Fibroblast of lung (primary cell): ENCODE measurements at regions not wholly inside any gene's neighbourhood (a gene's known extent, or its start where the extent isn't known, plus 50 kb on each side); places are given as distances from the start of the nearest gene placed in this dataset.

Source experiments
- DNase-seq, 2 donors: peaks; one replicate each; pipeline versions ENCODE4 v3.0.0 to v3.0.0-alpha.2; 2010; ENCODE audit warnings: low read depth in 2 of 2
- H2AFZ ChIP-seq: 2 replicates; pipeline ENCODE4 v1.5.1; 2012; ENCODE audit warnings: low read length, control low read depth, inconsistent platforms
- H3K27ac ChIP-seq: 2 replicates; pipeline ENCODE4 v1.5.1; 2011; ENCODE audit warnings: low read length, control low read depth; ENCODE audit not compliant: insufficient read depth
- H3K27me3 ChIP-seq: 2 replicates; pipeline ENCODE4 v1.5.1; 2011; ENCODE audit warnings: mild to moderate bottlenecking, low read length; ENCODE audit not compliant: control insufficient read depth, insufficient read depth
- H3K36me3 ChIP-seq: 2 replicates; pipeline ENCODE4 v1.5.1; 2011; ENCODE audit warnings: low read length; ENCODE audit not compliant: control insufficient read depth, insufficient read depth
- H3K4me1 ChIP-seq: 2 replicates; pipeline ENCODE4 v1.5.1; 2011; ENCODE audit warnings: low read length; ENCODE audit not compliant: control insufficient read depth, insufficient read depth; ENCODE audit errors: extremely low read depth
- H3K4me2 ChIP-seq: 2 replicates; pipeline ENCODE4 v1.5.1; 2011; ENCODE audit warnings: low read length, control low read depth; ENCODE audit not compliant: insufficient read depth; ENCODE audit errors: extremely low read depth
- H3K4me3 ChIP-seq, 4 experiments: fragments of 200-600 bp in 1 of 4; sonication (generic) in 1 of 4; replicated peaks in 1 of 4; 2 replicates each; pipeline ENCODE4 v1.5.1; 2011 to 2016; ENCODE audit warnings: low read length in 4 of 4, low read depth in 3 of 4, mild to moderate bottlenecking in 3 of 4, control low read depth in 2 of 4, inconsistent platforms in 1 of 4, mixed read lengths in 1 of 4; ENCODE audit not compliant: insufficient read depth in 1 of 4; ENCODE audit errors: control extremely low read depth in 1 of 4
- H3K79me2 ChIP-seq: 2 replicates; pipeline ENCODE4 v1.5.1; 2012; ENCODE audit warnings: mild to moderate bottlenecking, low read length, inconsistent platforms; ENCODE audit not compliant: control insufficient read depth, insufficient read depth
- H3K9ac ChIP-seq: 2 replicates; pipeline ENCODE4 v1.5.1; 2011; ENCODE audit warnings: mild to moderate bottlenecking, low read length, control low read depth; ENCODE audit not compliant: insufficient read depth
- H3K9me3 ChIP-seq: 2 replicates; pipeline ENCODE4 v1.5.1; 2012; ENCODE audit warnings: low read depth, low read length; ENCODE audit not compliant: control insufficient read depth, insufficient read depth
- H4K20me1 ChIP-seq: 2 replicates; pipeline ENCODE4 v1.5.1; 2011; ENCODE audit warnings: low read length; ENCODE audit not compliant: control insufficient read depth, insufficient read depth; ENCODE audit errors: extremely low read depth
- EZH2 ChIP-seq: IDR thresholded peaks from 2 replicates; pipeline ENCODE4 v1.5.1; 2012; ENCODE audit warnings: low read length, control low read depth, mild to moderate bottlenecking; ENCODE audit errors: missing control alignments
- TF ChIP-seq, protein P1 (sequence below), 2 donors: IDR thresholded peaks in 1 of 2; conservative IDR thresholded peaks in 1 of 2; 1 replicate in 1 of 2; 2 replicates in 1 of 2; pipeline ENCODE4 v1.5.1; 2011 to 2012; ENCODE audit warnings: low read length in 2 of 2, control low read depth in 1 of 2, inconsistent platforms in 1 of 2, low read depth in 1 of 2, mild to moderate bottlenecking in 1 of 2

DNA sequence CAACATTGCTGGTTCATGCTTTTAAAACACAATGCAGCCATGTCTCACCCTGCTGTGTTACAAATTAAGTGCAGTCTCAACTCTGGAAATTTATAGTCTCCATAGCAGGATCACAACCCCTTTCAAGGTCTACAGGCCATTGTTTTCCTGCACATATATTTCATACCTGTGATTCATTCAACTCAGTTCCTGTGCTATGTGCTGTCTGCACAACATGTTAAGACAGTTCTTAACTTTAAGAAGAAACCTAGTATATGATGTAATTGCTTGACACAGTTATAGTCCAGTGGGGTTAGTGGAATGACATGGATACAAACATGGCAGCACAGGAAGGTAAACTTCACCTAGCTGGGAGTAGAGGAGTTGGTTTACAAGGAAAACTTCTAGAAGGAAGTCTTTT, 106.4 kb downstream of the IFI44 start:
- Histone ChIP-seq H3K36me3 (no peaks in the 10 kb centered on the region), H3K4me2 (no peak overlapping the region), H3K4me3 (no peak overlapping the region), H3K4me1 (no peaks in the 10 kb centered on the region), H3K79me2 (no peaks in the 10 kb centered on the region), H4K20me1 (no peaks in the 10 kb centered on the region), H3K27me3 (no peaks in the 10 kb centered on the region), H3K9me3 (no peaks in the 10 kb centered on the region), H3K9ac (no peak overlapping the region), H2AFZ (no peak overlapping the region), H3K27ac (no peak overlapping the region)
- DNase-seq, result no peak
- TF ChIP-seq, protein P1, sequence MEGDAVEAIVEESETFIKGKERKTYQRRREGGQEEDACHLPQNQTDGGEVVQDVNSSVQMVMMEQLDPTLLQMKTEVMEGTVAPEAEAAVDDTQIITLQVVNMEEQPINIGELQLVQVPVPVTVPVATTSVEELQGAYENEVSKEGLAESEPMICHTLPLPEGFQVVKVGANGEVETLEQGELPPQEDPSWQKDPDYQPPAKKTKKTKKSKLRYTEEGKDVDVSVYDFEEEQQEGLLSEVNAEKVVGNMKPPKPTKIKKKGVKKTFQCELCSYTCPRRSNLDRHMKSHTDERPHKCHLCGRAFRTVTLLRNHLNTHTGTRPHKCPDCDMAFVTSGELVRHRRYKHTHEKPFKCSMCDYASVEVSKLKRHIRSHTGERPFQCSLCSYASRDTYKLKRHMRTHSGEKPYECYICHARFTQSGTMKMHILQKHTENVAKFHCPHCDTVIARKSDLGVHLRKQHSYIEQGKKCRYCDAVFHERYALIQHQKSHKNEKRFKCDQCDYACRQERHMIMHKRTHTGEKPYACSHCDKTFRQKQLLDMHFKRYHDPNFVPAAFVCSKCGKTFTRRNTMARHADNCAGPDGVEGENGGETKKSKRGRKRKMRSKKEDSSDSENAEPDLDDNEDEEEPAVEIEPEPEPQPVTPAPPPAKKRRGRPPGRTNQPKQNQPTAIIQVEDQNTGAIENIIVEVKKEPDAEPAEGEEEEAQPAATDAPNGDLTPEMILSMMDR (conservative IDR thresholded peaks at IDR 0.05 in 1 of 2, IDR thresholded peaks at IDR 0.05 in 1 of 2; ENCODE audit: low read depth in 1 of 2, low read length in 2 of 2), result no peak
- no peak for TF ChIP-seq EZH2

DNA sequence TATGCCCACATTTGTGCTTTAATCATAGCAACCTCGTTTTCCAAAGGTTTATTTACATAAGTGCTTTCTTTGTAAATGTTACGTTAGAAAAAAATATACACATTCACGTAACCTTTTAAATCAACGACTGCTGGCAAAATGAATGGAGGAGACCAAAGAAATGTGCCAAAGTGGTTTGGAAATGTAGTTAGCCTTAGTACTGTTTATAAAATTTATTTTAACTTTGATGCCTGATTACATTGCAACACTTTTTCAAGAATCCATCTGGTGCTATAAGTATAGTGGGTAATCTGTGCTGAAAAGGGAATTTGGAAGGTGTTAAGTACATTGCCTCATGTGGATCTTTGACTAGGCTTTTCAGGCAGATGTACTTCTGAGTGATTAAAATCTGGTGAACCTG, 108.9 kb downstream of the IFI44 start:
- Histone ChIP-seq H2AFZ (no peak overlapping the region), H3K4me1 (no peaks in the 10 kb centered on the region), H4K20me1 (no peaks in the 10 kb centered on the region), H3K79me2 (no peaks in the 10 kb centered on the region), H3K4me2 (no peak overlapping the region), H3K9me3 (no peaks in the 10 kb centered on the region), H3K27me3 (no peaks in the 10 kb centered on the region), H3K36me3 (no peaks in the 10 kb centered on the region), H3K4me3 (no peak overlapping the region), H3K9ac (no peak overlapping the region), H3K27ac (no peak overlapping the region)
- no peak for TF ChIP-seq EZH2
- TF ChIP-seq, protein P1 (conservative IDR thresholded peaks at IDR 0.05 in 1 of 2, IDR thresholded peaks at IDR 0.05 in 1 of 2; ENCODE audit: low read depth in 1 of 2, low read length in 2 of 2), result no peak
- peak in 1 of 2 donors; percentile 80 for DNase-seq

DNA sequence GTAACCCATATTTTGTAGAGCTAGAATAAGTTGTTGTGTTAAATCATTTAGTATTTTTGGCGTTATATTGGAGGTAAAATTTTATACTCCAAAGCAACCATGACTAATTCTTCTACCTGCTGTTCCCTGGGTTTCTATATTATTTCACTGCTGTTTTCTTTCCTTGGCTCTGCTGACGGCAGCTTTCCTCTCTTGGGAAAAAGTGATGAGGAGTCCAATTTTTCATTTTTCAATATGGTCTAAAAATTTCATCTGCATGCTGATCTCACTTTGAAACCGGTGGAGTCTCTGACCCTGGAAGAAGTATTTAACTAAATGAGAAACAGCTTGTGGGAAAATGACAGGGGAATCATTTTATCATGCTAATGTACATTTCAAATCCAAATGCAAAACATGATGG, 110.2 kb downstream of the IFI44 start:
- TF ChIP-seq, protein P1 (conservative IDR thresholded peaks at IDR 0.05 in 1 of 2, IDR thresholded peaks at IDR 0.05 in 1 of 2; ENCODE audit: low read depth in 1 of 2, low read length in 2 of 2), result no peak
- no peak for TF ChIP-seq EZH2
- no peak overlapping the region for H2AFZ ChIP-seq

More for the DNA sequence above, 110.2 kb downstream of the IFI44 start:
- Histone ChIP-seq H3K4me2 (no peak overlapping the region), H3K4me1 (no peaks in the 10 kb centered on the region), H4K20me1 (no peaks in the 10 kb centered on the region), H3K4me3 (no peak overlapping the region), H3K9me3 (no peaks in the 10 kb centered on the region), H3K36me3 (no peaks in the 10 kb centered on the region), H3K79me2 (no peaks in the 10 kb centered on the region), H3K27ac (no peak overlapping the region), H3K9ac (no peak overlapping the region), H3K27me3 (no peaks in the 10 kb centered on the region)
- no peak for DNase-seq
